HFFc6 (cell line): ENCODE measurements at regions not wholly inside any gene's neighbourhood (a gene's known extent, or its start where the extent isn't known, plus 50 kb on each side); places are given as distances from the start of the nearest gene placed in this dataset.

ENCODE experiments used
- DNase-seq: peaks from one replicate; pipeline ENCODE4 v3.0.0-alpha.2; 2018
- H3K27ac Mint-ChIP-seq: 2 replicates; pipeline ENCODE4 v1.8.0; 2020; ENCODE audit warnings: mild to moderate bottlenecking, mixed read lengths
- H3K27me3 Mint-ChIP-seq: 2 replicates; pipeline ENCODE4 v1.8.0; 2021; ENCODE audit warnings: mild to moderate bottlenecking, moderate library complexity, mixed read lengths; ENCODE audit not compliant: insufficient read depth
- H3K36me3 Mint-ChIP-seq: 2 replicates; pipeline ENCODE4 v1.8.0; 2021; ENCODE audit warnings: low read depth, mixed read lengths
- H3K4me1 Mint-ChIP-seq: 2 replicates; pipeline ENCODE4 v1.8.0; 2020; ENCODE audit warnings: low read depth, mixed read lengths
- H3K4me3 Mint-ChIP-seq: 2 replicates; pipeline ENCODE4 v1.8.0; 2020; ENCODE audit warnings: mild to moderate bottlenecking, moderate library complexity, mixed read lengths
- H3K9me3 Mint-ChIP-seq: 2 replicates; pipeline ENCODE4 v1.8.0; 2020; ENCODE audit warnings: mild to moderate bottlenecking, mixed read lengths
- TF ChIP-seq, protein P1 (sequence below): fragments of 200-600 bp; sonication (generic); IDR thresholded peaks from 2 replicates; pipeline ENCODE4 v1.5.0; 2021; ENCODE audit warnings: antibody characterized with exemption, mild to moderate bottlenecking

DNA sequence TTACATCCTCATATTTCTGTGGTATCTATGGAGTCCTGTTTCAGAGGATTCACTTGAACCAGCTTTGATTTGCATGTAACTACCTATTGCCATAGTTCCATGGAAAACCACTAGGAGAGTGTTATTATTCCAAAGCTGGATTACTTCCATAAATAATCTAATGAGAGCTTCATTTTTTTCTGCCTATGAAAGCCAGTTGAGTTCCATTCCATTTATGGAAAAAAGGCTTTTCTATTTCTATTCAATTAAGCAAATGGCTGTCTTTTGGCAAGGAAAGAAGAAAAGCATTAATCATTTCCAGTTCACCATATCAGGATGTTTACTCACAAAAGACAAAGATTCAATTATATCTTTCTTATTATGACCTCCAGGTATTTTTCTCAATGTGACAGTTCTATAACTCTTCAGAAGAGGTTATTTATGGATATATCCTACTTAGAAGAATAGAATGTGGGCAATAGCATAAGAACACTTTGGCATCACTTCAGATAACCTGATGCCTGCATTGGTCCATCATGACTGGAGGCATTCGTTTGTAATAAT, 259.9 kb upstream of the ZPLD1 start:
- peak overlapping the region; percentile 20 for H3K4me3 Mint-ChIP-seq
- no peaks in the 10 kb centered on the region for H3K36me3 Mint-ChIP-seq
- DNase-seq = peak; percentile 55
- peak overlapping the region; percentile 89 for H3K27ac Mint-ChIP-seq
- H3K9me3 Mint-ChIP-seq = no peaks in the 10 kb centered on the region
- peaks cover 56% of the 10 kb centered on the region for H3K4me1 Mint-ChIP-seq
- H3K27me3 Mint-ChIP-seq = no peaks in the 10 kb centered on the region; the same call in none of the 2 replicates
- TF ChIP-seq, protein P1, sequence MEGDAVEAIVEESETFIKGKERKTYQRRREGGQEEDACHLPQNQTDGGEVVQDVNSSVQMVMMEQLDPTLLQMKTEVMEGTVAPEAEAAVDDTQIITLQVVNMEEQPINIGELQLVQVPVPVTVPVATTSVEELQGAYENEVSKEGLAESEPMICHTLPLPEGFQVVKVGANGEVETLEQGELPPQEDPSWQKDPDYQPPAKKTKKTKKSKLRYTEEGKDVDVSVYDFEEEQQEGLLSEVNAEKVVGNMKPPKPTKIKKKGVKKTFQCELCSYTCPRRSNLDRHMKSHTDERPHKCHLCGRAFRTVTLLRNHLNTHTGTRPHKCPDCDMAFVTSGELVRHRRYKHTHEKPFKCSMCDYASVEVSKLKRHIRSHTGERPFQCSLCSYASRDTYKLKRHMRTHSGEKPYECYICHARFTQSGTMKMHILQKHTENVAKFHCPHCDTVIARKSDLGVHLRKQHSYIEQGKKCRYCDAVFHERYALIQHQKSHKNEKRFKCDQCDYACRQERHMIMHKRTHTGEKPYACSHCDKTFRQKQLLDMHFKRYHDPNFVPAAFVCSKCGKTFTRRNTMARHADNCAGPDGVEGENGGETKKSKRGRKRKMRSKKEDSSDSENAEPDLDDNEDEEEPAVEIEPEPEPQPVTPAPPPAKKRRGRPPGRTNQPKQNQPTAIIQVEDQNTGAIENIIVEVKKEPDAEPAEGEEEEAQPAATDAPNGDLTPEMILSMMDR = peak; percentile 43

DNA sequence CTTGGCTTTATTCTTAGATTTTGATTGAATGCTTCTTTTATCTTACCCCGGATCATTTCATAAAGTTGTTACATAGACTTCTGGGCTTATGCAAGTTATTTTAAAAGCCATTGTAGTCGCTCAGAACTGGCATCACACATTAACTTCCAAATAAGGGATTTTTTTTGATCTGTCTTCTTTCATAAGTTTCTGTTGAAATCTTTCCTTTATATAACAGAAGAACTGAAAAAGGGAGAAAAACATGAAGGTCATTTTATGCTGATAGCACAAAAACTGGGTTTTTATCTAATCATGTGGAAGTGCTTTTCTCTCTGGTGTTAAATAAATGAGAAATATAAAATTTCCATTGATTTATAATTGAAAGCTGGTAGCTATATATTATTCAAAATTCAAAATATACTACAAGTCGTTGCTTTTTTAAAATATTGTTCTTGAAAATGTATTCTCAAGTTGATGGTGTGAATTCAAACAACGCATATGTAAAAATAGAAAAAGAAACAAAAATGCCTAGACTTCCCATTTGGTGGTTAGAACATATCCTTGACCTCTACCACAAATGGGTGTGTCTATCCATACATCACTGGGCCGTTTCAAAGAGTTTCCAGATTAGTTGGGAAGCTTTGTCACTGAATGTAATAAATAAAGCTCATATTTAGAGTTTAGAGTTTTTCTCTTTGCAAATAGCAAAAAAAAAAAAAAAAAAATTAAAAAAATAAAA, 258.3 kb upstream of the ZPLD1 start:
- TF ChIP-seq, protein P1 = no peak
- H3K9me3 Mint-ChIP-seq = no peaks in the 10 kb centered on the region
- H3K27ac Mint-ChIP-seq = peak overlapping the region; percentile 27; the same call in 1 of the 2 replicates
- DNase-seq = no peak
- H3K4me1 Mint-ChIP-seq = peaks cover 49% of the 10 kb centered on the region
- H3K27me3 Mint-ChIP-seq = no peaks in the 10 kb centered on the region; the same call in none of the 2 replicates
- H3K36me3 Mint-ChIP-seq = no peaks in the 10 kb centered on the region
- no peak overlapping the region for H3K4me3 Mint-ChIP-seq

DNA sequence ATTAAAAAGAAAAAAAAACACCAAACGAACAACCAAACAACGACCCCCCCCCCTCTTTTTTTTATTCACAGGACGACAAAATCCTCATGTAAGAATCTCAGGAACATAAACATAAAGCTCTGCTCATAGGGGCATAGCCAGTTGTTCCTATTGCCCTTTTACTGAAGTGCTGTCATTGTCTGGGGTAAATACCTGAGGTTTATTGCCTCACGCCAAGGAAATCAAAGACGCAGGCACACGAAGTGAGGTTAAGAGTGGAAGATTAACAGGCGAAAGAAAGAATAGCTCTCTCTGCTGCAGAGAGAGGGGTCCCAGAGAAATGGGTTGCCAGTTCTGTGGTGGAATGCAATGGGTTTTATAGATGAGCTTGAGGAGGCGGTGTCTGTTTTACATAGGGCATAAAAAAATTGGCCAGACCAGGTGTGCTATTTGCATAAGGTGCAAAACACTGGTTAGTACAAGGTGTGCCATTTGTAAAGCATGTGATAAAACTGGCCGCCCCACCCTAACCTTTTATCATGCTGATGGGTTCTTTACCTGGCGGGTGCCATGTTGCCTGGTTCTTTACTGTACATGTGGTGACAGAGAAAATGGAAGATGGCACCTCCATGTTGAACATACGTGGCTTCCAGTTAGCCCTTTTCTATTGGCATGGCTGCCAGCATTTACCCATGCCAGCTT, 257.6 kb upstream of the ZPLD1 start:
- Mint-ChIP-seq H3K27me3 (no peaks in the 10 kb centered on the region; the same call in none of the 2 replicates), H3K4me1 (peaks cover 46% of the 10 kb centered on the region), H3K4me3 (no peak overlapping the region), H3K27ac (no peak overlapping the region), H3K9me3 (no peaks in the 10 kb centered on the region), H3K36me3 (no peaks in the 10 kb centered on the region)
- no peak for DNase-seq
- TF ChIP-seq, protein P1 = no peak

DNA sequence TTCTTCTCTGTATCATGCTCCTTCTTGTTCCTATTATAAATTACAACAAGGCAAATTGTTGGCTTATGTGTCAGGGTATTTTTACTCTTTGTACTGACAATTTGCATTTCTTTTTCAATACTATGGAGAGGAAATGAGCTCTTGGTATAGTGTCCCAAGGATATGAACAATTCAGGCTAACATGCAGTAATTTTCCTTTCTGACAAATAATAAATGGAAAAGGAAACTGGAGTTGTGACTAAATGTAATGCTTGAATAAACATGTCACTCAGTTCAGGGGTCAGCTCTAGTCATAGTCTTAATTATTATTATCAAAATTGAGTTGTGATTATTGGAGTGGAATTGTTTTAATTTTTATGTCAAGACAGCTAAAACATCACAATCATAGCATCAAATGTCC, 256.0 kb upstream of the ZPLD1 start:
- Mint-ChIP-seq H3K36me3 (no peaks in the 10 kb centered on the region), H3K4me3 (no peak overlapping the region), H3K27ac (no peak overlapping the region), H3K4me1 (peaks cover 30% of the 10 kb centered on the region), H3K9me3 (no peaks in the 10 kb centered on the region), H3K27me3 (no peaks in the 10 kb centered on the region; the same call in none of the 2 replicates)
- TF ChIP-seq, protein P1 = no peak
- no peak for DNase-seq

DNA sequence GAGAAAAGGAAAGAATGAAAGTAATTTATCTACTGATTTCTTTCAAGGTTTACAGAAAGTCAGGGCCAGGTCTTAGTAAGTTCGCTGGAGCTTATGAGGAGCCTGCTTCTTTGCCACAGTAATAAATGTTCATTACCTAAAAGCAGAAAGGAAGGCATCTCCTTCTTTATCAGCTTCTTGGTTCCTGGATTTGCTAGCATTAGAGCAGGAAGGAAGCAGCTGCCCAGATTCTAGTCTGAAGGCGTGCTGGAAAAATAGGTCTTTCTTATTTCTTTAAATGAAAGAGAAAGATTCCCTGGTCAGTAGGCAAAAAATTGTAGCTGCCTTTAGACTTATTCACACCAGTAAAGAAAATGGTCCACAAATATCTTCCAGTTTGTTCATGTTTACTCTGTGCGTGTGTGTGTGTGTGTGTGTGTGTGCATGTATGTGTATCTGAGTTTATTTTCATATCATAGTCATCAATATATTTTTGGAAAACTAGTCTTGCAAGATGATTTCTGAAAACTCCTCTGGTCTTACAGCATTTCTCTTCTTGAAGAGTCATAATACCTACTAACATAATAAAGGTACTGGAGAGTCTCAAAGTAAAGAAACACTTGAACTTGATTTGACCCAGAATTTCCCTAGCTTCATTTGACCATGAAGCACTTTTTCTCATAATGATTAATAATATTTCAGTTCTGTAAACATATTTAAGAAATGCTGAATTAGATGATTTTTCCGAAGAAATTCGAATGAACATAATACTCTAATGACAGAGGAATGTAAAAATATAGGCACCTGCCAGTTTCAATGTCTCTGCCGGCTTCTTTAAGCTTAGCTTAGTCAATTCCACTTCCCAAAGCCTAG, 255.3 kb upstream of the ZPLD1 start:
- H3K27ac Mint-ChIP-seq = no peak overlapping the region
- H3K9me3 Mint-ChIP-seq = no peaks in the 10 kb centered on the region
- peaks cover 22% of the 10 kb centered on the region for H3K4me1 Mint-ChIP-seq
- H3K36me3 Mint-ChIP-seq = no peaks in the 10 kb centered on the region
- TF ChIP-seq, protein P1 = no peak
- H3K4me3 Mint-ChIP-seq = no peak overlapping the region
- no peaks in the 10 kb centered on the region; the same call in none of the 2 replicates for H3K27me3 Mint-ChIP-seq
- peak; percentile 52 for DNase-seq
